Esophagus (tissue), 2 donors: ENCODE measurements at regions not wholly inside any gene's neighbourhood (a gene's known extent, or its start where the extent isn't known, plus 50 kb on each side); places are given as distances from the start of the nearest gene placed in this dataset.

Experiments used
- H3K27ac ChIP-seq, 2 donors: one replicate each; pipeline ENCODE4 v1.5.1; 2013; ENCODE audit warnings: low read depth in 2 of 2, mild to moderate bottlenecking in 2 of 2, inconsistent platforms in 1 of 2, low read length in 1 of 2, moderate library complexity in 1 of 2
- H3K27me3 ChIP-seq, 2 donors: one replicate each; pipeline ENCODE4 v1.6.1; 2013; ENCODE audit warnings: low read length in 2 of 2, control low read depth in 1 of 2, mild to moderate bottlenecking in 1 of 2; ENCODE audit not compliant: insufficient read depth in 2 of 2, control insufficient read depth in 1 of 2
- H3K36me3 ChIP-seq, 2 donors: one replicate each; pipeline ENCODE4 v1.6.1; 2013; ENCODE audit warnings: low read length in 1 of 2; ENCODE audit not compliant: control insufficient read depth in 2 of 2, insufficient read depth in 2 of 2
- H3K4me1 ChIP-seq, 2 donors: one replicate each; pipeline ENCODE4 v1.6.1; 2013; ENCODE audit warnings: low read length in 1 of 2; ENCODE audit not compliant: control insufficient read depth in 2 of 2, insufficient read depth in 2 of 2
- H3K4me3 ChIP-seq, 2 donors: one replicate each; pipeline ENCODE4 v1.5.1; 2013; ENCODE audit warnings: low read length in 2 of 2, mild to moderate bottlenecking in 2 of 2, low read depth in 1 of 2, moderate library complexity in 1 of 2
- H3K9me3 ChIP-seq, 2 donors: one replicate each; pipeline ENCODE4 v1.6.1; 2013; ENCODE audit warnings: mild to moderate bottlenecking in 2 of 2, low read depth in 1 of 2, low read length in 1 of 2, moderate library complexity in 1 of 2; ENCODE audit not compliant: control insufficient read depth in 2 of 2, insufficient read depth in 1 of 2
- WGBS, 2 donors: extraction: QIAGEN DNeasy Blood & Tissue Kit; methylation state at CpG; one replicate each; pipeline ENCODE4 v1.1.7; 2013; 5-methylcytosine and 5-hydroxymethylcytosine counted together
- donor health status: healthy with polysubstance abuse.
- donor health status: Bipolar disorder and iron deficiency.

DNA sequence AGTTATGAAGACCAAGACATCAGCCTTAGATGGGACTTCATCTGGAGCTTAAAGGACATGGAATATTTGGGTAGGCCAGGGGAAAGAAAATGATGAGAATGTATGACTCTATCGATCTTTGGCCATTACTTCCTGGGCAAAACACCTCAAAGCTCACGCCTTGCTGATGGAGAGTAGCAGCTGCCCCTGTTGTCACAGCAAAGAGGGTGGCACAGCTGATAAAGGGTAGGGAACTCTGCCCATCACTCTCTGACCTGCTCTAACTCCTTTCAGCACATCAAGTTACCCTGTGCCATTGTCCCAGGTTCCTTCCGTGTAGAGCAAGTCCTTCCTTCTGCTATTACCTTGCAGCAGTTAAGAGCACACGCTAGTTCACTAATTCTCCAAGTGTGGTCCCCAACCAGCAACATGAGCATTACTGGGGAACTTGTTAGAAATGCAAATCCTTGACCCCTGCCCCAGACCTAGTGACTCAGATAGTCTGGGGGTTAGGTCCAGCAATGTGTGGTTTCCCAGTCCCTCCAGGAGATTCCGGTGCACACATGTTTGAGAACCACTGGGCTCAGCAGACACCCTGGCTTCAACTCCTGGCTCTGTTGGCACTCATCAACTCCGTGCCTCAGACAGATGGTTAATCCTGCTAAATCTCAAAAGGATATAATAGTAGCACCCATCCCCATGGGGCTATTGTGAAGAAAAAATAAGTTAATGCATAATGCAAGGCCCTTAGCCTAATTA, 93.7 kb upstream of the EEA1 start:
- H3K4me1 ChIP-seq = peaks cover 0 to 7% of the 10 kb centered on the region in 2 donors
- WGBS, 2 donors = 87 to 89% methylated on average over 6 of the region's 6 CpGs
- H3K4me3 ChIP-seq = no peak overlapping the region
- no peak overlapping the region for H3K27ac ChIP-seq
- H3K27me3 ChIP-seq = no peaks in the 10 kb centered on the region
- no peaks in the 10 kb centered on the region for H3K9me3 ChIP-seq
- H3K36me3 ChIP-seq = no peaks in the 10 kb centered on the region

DNA sequence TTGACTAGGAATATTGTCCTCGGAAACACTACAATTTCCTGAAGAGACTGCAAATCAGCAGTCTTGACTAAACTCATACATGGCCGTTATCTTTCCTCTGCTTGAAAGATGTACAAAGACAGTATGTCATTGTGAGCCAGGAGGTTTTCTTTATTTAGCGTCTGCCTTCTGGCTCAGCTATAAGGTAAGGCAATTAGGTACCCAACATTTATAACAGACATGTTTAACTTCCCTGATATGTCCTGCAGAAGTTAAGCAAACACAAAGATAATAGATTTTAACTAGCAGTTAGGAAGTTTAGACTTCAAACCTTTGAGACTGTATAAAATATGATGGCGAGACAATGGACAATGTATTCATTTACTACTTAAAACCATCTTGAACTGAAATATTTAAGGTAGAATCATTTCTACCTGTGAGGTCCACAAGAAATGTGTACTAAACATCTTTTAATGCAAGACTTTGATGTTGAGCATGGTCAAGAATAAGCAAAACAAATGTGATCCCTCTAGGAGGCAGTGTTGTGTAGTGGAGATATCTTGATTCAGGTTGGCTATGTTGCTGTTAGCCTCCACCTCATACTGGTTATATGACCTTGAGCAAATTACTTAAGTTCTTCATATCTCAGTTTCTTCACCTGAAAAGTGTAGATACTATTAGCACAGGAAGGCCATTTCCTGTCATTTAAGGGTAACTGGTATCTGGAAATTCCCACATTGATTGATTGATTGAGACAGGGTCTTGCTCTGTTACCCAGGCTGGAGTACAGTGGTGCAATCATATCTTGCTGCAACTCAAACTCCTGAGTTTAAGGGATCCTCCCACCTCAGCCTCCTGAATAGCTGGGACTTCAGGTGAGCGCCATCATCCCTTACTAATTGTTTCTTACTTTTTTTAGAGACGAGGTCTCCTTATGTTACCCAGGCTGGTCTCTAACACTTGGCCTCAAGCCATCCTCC, 96.3 kb upstream of the EEA1 start:
- Histone ChIP-seq H3K9me3 (no peaks in the 10 kb centered on the region), H3K4me1 (no peaks in the 10 kb centered on the region), H3K27ac (no peak overlapping the region), H3K4me3 (no peak overlapping the region), H3K27me3 (no peaks in the 10 kb centered on the region), H3K36me3 (no peaks in the 10 kb centered on the region)
- 80 to 88% methylated on average over 6 of the region's 6 CpGs for WGBS, 2 donors

DNA sequence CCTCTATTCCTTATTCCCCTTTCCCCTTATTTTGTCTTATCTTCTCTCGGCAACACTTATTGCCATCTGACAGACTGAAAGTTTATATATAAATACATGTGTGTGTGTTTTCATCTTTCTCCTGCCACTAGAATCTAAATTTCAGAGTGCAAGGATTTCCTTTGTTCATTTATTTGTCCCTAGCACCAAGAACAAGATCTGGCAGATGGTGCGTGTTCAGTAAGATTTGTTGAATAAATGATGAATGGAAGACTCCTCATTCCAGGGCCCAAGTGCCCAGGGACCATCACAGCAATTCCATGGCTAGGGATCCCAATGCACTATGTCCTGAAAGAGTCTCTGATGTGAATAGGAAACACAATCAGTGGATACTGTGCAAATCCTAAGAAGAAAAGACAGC, 97.9 kb upstream of the EEA1 start:
- 87 to 95% methylated on average over 2 of the region's 2 CpGs for WGBS, 2 donors
- Histone ChIP-seq H3K27ac (no peak overlapping the region), H3K4me1 (no peaks in the 10 kb centered on the region), H3K27me3 (no peaks in the 10 kb centered on the region), H3K36me3 (no peaks in the 10 kb centered on the region), H3K9me3 (no peaks in the 10 kb centered on the region), H3K4me3 (no peak overlapping the region)

DNA sequence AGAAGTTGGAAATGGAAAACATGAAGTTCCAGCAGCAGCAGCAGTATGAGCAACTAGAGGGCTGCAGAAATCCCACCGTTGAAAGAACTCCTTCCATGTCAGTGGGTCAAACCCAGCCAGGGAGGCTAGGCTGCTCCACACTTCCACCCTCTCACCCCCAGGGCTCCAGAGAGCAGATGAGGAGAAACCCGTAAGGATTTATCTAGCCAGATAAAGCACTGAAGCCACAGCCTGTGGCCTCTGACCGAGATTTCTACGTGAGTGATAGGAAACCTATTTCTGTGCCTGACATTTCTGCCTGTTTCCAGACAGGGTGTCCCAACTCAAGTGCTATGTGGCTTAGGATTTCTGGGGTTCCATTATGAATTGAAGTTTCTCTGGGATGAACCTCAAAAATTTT, 100.0 kb upstream of the EEA1 start:
- Histone ChIP-seq H3K4me1 (no peaks in the 10 kb centered on the region), H3K9me3 (no peaks in the 10 kb centered on the region), H3K36me3 (no peaks in the 10 kb centered on the region), H3K27ac (no peak overlapping the region), H3K4me3 (no peak overlapping the region), H3K27me3 (no peaks in the 10 kb centered on the region)
- 76 to 91% methylated on average over 4 of the region's 4 CpGs for WGBS, 2 donors

DNA sequence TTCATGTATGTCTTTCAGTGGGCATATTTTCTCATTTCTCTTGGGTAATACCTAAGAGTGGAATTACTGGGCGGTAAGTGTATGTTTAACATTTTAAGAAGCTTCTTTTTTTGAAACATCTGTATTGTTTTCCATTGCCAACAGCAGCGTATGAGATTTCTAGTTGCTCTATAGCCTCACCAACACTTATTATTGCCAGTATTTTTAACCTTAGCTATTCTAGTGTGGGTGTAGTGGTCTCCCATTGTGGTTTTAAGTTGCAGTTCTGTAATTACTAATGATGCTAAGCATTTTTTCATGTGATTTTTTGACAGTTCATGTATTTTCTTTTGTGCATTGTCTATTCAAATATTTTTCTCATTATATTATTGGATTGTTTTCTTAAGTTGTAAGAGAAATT, 101.9 kb upstream of the EEA1 start:
- Histone ChIP-seq H3K4me3 (no peak overlapping the region), H3K9me3 (no peaks in the 10 kb centered on the region), H3K27me3 (no peaks in the 10 kb centered on the region), H3K4me1 (no peaks in the 10 kb centered on the region), H3K36me3 (no peaks in the 10 kb centered on the region), H3K27ac (no peak overlapping the region)
- WGBS, 2 donors = 62 to 67% methylated on average over 2 of the region's 2 CpGs

DNA sequence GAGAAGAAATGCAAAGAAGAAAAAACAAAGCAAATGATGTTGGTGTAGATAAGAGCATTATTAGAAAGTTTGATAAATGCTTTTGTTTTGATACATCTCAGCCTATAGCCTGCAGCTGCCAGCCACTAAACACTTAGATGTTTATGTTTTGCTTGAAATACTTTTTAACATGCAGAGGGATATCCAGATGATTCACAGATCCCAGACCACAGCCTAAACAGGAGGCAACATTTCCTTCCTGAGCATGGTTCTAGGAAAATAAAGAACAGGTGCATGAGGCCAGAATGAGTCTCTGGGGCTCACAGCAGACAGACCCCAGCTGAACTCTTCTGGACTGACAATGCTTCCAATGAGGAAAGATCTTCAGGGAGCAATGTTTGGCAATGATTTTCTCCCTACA, 103.7 kb upstream of the EEA1 start:
- Histone ChIP-seq H3K9me3 (no peaks in the 10 kb centered on the region), H3K27me3 (no peaks in the 10 kb centered on the region), H3K36me3 (no peaks in the 10 kb centered on the region), H3K4me1 (no peaks in the 10 kb centered on the region), H3K4me3 (no peak overlapping the region), H3K27ac (no peak overlapping the region)

DNA sequence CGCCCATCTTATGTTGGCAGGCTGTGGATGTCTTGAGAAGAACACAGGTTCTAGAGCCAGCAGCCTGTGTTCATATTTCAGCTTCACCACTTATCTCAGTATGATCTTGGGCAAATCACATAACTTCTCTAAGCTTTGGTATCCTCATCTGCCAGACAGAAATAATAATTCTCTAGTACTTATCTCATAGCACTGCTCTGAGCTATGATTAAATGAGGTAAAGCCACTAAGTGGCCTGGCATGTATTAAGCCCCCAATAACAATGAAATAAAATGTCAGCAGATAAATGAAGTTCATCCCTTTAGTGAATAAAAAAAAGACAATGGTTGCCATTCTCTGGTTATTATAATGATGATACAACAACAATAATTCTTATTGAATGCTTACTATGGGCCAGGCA, 104.9 kb upstream of the EEA1 start:
- Histone ChIP-seq H3K4me1 (no peaks in the 10 kb centered on the region), H3K27ac (no peak overlapping the region), H3K27me3 (no peaks in the 10 kb centered on the region), H3K9me3 (no peaks in the 10 kb centered on the region), H3K4me3 (no peak overlapping the region), H3K36me3 (no peaks in the 10 kb centered on the region)
- WGBS, 2 donors = 62 to 70% methylated on average over 1 of the region's 1 CpG

DNA sequence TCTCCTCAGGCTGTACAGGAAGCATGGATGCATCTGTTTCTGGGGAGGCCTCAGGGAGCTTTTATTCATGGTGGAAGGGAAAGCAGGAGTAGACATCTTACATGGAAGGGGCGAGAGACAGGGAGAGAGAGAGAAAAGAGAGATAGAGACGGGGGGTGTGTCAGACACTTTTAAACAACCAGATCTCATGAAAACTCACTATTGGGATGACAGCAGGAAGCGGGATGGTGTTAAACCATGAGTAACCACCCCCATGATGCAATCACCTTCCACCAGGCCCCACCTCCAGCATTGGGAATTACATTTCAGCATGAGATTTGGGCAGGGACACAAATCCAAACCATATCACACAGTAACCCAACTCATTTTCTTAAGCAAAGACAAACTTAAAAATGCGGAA, 110.0 kb upstream of the EEA1 start:
- H3K9me3 ChIP-seq = no peaks in the 10 kb centered on the region
- H3K4me3 ChIP-seq = no peak overlapping the region
- WGBS, 2 donors = 87 to 89% methylated on average over 4 of the region's 4 CpGs
- H3K36me3 ChIP-seq = no peaks in the 10 kb centered on the region
- H3K27me3 ChIP-seq = no peaks in the 10 kb centered on the region
- no peak overlapping the region for H3K27ac ChIP-seq
- no peaks in the 10 kb centered on the region for H3K4me1 ChIP-seq

DNA sequence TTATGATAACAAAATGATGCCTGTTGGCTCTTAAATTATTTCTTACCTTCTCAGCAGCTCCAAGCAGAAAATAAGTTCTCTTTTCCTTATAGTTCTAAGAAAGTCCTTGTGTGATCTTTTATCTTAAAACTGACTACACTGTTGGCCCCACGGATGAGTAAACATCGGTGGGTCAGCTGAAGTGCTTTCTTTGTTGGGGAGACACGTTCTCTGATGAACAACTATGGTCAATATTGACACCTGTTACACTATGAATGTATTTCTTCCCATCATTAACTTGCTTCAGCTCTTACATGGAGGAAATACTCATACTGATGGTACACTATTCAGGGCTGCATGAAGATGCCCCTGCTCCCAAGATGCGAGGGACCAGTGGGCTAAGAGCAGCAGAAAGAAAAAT, 110.8 kb upstream of the EEA1 start:
- H3K4me1 ChIP-seq = no peaks in the 10 kb centered on the region
- H3K9me3 ChIP-seq = no peaks in the 10 kb centered on the region
- WGBS, 2 donors = 72 to 79% methylated on average over 4 of the region's 4 CpGs
- no peak overlapping the region for H3K4me3 ChIP-seq
- H3K27ac ChIP-seq = no peak overlapping the region
- no peaks in the 10 kb centered on the region for H3K27me3 ChIP-seq
- H3K36me3 ChIP-seq = no peaks in the 10 kb centered on the region
